WTC11 (cell line): ENCODE measurements at regions not wholly inside any gene's neighbourhood (a gene's known extent, or its start where the extent isn't known, plus 50 kb on each side); places are given as distances from the start of the nearest gene placed in this dataset.

ENCODE experiments used
- ATAC-seq: fragments of 200-7000 bp; cut with Tn5 transposase; 2 replicates; pipeline ENCODE4 v1.10.0; 2021; ENCODE audit warnings: mild to moderate bottlenecking, moderate library complexity
- CTCF ChIA-PET: fragments of 300-600 bp; sonication (Branson Sonifier 250); formaldehyde crosslinking; loops from one replicate; lab custom pipeline; 2021; ENCODE audit warnings: antibody characterized with exemption; lab: Charles Lee
- POLR2A ChIA-PET: fragments of 350-600 bp; sonication (Branson Sonifier 250); formaldehyde crosslinking; loops from one replicate; lab custom pipeline; 2021; ENCODE audit warnings: antibody characterized with exemption; lab: Charles Lee
- DNase-seq: peaks from one replicate; pipeline ENCODE4 v3.0.0; 2021; ENCODE audit warnings: low spot score
- H3K27ac Mint-ChIP-seq: 2 replicates; pipeline ENCODE4 v1.8.0; 2021; ENCODE audit warnings: mixed read lengths
- H3K27me3 Mint-ChIP-seq: 2 replicates; pipeline ENCODE4 v1.8.0; 2021; ENCODE audit warnings: low read depth, mild to moderate bottlenecking, moderate library complexity, mixed read lengths
- H3K36me3 Mint-ChIP-seq: 2 replicates; pipeline ENCODE4 v1.8.0; 2021; ENCODE audit warnings: mixed read lengths
- H3K4me1 Mint-ChIP-seq: 2 replicates; pipeline ENCODE4 v1.8.0; 2022; ENCODE audit warnings: mixed read lengths
- H3K4me3 Mint-ChIP-seq: 2 replicates; pipeline ENCODE4 v1.8.0; 2021; ENCODE audit warnings: mild to moderate bottlenecking, moderate library complexity, mixed read lengths
- H3K9me3 Mint-ChIP-seq: 2 replicates; pipeline ENCODE4 v1.8.0; 2021; ENCODE audit warnings: mixed read lengths
- AR ChIP-seq: fragments of 250-450 bp; sonication (Bioruptor Pico); IDR thresholded peaks from 2 replicates; pipeline ENCODE4 v1.9.0; 2021; ENCODE audit warnings: mild to moderate bottlenecking
- ATF3 ChIP-seq: sonication (generic); formaldehyde crosslinking; conservative IDR thresholded peaks from 2 replicates; pipeline ENCODE4 v1.8.1; 2022; ENCODE audit warnings: mild to moderate bottlenecking, missing genetic modification reagents
- JUN ChIP-seq: sonication (generic); formaldehyde crosslinking; IDR thresholded peaks from 2 replicates; pipeline ENCODE4 v1.8.0; 2023; ENCODE audit warnings: mild to moderate bottlenecking, missing genetic modification reagents
- KAT7 ChIP-seq: sonication (generic); formaldehyde crosslinking; IDR thresholded peaks from 2 replicates; pipeline ENCODE4 v1.8.1; 2023; ENCODE audit warnings: missing genetic modification reagents, mild to moderate bottlenecking, borderline replicate concordance
- MXD4 ChIP-seq: fragments of 250-450 bp; sonication (Bioruptor Pico); IDR thresholded peaks from 2 replicates; pipeline ENCODE4 v1.8.0; 2021; ENCODE audit warnings: mild to moderate bottlenecking, moderate library complexity, borderline replicate concordance
- PRRX2 ChIP-seq: fragments of 250-450 bp; sonication (Bioruptor Pico); IDR thresholded peaks from 2 replicates; pipeline ENCODE4 v1.8.0; 2021; ENCODE audit warnings: mild to moderate bottlenecking
- SMAD3 ChIP-seq: sonication (generic); formaldehyde crosslinking; IDR thresholded peaks from 2 replicates; pipeline ENCODE4 v1.8.0; 2022; ENCODE audit warnings: missing genetic modification reagents, mild to moderate bottlenecking, borderline replicate concordance
- SP1 ChIP-seq: sonication (generic); formaldehyde crosslinking; conservative IDR thresholded peaks from 2 replicates; pipeline ENCODE4 v1.8.1; 2022; ENCODE audit warnings: missing genetic modification reagents
- ZNF138 ChIP-seq: sonication (generic); formaldehyde crosslinking; conservative IDR thresholded peaks from 2 replicates; pipeline ENCODE4 v1.8.1; 2022; ENCODE audit warnings: mild to moderate bottlenecking, moderate library complexity, missing genetic modification reagents
- ZNF232 ChIP-seq: sonication (generic); formaldehyde crosslinking; IDR thresholded peaks from 2 replicates; pipeline ENCODE4 v1.8.0; 2022; ENCODE audit warnings: mild to moderate bottlenecking, missing genetic modification reagents
- ZNF423 ChIP-seq: fragments of 250-450 bp; sonication (Bioruptor Pico); IDR thresholded peaks from 2 replicates; pipeline ENCODE4 v2.1.2; 2022; ENCODE audit warnings: mild to moderate bottlenecking, moderate library complexity
- ZNF671 ChIP-seq: fragments of 250-450 bp; sonication (Bioruptor Pico); IDR thresholded peaks from 2 replicates; pipeline ENCODE4 v1.8.0; 2021; ENCODE audit warnings: mild to moderate bottlenecking
- TF ChIP-seq, protein P1 (sequence below): sonication (generic); formaldehyde crosslinking; IDR thresholded peaks from 2 replicates; pipeline ENCODE4 v1.8.0; 2022; ENCODE audit warnings: mild to moderate bottlenecking, missing genetic modification reagents
- TF ChIP-seq, protein P2 (sequence below): sonication (generic); formaldehyde crosslinking; IDR thresholded peaks from 2 replicates; pipeline ENCODE4 v1.8.0; 2022; ENCODE audit warnings: mild to moderate bottlenecking, missing genetic modification reagents

DNA sequence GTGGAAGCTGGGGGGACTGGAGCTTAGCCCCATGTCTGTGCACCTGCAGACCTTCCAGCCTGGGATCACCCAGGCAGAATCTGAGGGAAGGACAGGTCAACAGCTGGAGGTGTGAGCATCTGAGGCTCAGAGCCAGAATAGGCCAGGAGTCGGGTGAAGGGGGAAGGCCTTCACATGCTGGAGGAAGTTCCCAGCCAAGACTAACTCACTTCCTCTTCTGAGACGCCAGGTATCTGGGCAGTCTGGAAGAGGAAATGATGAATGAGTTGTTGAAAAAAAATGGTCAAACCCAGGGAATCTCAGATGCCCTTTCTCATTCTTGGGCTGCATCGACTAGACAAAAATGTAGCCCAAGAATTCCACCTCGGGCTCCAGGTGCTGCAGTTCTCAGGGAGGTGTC is 73.6 kb upstream of the TIAM2 start:
- ATAC-seq, result no peak
- H3K9me3 Mint-ChIP-seq, result no peaks in the 10 kb centered on the region
- no peaks in the 10 kb centered on the region for H3K27me3 Mint-ChIP-seq
- H3K36me3 Mint-ChIP-seq, result no peaks in the 10 kb centered on the region
- ChIA-PET CTCF (interaction anchor here (0.8 kb wide), 1 partner anchor 46 kb away, joined by 3 read pairs; no protein-coding TSS in a partner anchor), POLR2A (no interaction called here)
- H3K27ac Mint-ChIP-seq, result no peak overlapping the region
- no peak for DNase-seq
- TF ChIP-seq ZNF423 (CRISPR knock-in tag), result no peak
- TF ChIP-seq, protein P1, sequence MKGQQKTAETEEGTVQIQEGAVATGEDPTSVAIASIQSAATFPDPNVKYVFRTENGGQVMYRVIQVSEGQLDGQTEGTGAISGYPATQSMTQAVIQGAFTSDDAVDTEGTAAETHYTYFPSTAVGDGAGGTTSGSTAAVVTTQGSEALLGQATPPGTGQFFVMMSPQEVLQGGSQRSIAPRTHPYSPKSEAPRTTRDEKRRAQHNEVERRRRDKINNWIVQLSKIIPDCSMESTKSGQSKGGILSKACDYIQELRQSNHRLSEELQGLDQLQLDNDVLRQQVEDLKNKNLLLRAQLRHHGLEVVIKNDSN (CRISPR knock-in tag), result no peak
- TF ChIP-seq ZNF138 (CRISPR knock-in tag), result no peak
- TF ChIP-seq MXD4, result no peak
- no peak for TF ChIP-seq ZNF232 (CRISPR knock-in tag)
- TF ChIP-seq AR, result no peak
- TF ChIP-seq KAT7 (CRISPR knock-in tag), result no peak
- no peak for TF ChIP-seq JUN (CRISPR knock-in tag)
- no peak for TF ChIP-seq SP1 (CRISPR knock-in tag)
- no peak for TF ChIP-seq SMAD3 (CRISPR knock-in tag)
- peaks cover 13% of the 10 kb centered on the region for H3K4me1 Mint-ChIP-seq
- no peak overlapping the region for H3K4me3 Mint-ChIP-seq

DNA sequence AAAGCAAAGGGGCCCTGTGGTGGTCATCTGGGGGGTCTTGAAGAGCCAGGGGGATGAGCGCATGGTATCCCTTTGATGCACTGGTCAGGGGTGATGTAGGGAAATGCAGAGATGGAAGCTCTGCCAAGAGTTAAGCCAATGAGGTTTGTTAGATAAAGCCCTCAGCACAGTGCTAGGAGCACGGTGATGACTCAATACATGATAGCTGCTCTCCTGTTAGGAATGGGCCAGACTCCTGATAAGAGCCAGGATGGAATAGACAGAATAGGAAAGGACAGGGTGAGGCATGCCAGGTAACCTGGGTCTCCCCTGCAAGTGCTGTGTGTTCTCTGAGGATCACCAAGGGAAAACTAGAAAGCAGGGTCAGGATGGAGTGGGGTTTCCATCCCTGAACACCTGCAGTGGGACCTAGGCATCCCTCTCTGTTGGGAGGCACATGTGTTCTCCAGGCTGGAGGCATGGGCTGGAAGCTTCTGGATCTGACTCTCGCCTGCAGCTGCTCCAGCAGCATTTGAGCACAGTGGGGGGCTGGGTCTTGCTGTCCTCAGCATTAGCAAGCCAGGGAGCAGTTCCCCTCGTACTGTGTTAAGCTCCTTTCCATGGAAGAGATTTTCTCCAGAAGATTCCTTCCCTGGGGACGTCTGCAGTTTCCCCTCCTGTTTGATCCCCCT is 71.8 kb upstream of the TIAM2 start:
- CTCF ChIA-PET, result interaction anchor here (0.7 to 2.3 kb wide), 6 partner anchors 51 to 344 kb away, joined by 3 to 11 read pairs (median 4); no protein-coding TSS in a partner anchor
- H3K9me3 Mint-ChIP-seq, result no peaks in the 10 kb centered on the region
- POLR2A ChIA-PET, result no interaction called here
- ATAC-seq, result peak; percentile 57
- H3K4me3 Mint-ChIP-seq, result no peak overlapping the region
- no peak overlapping the region for H3K27ac Mint-ChIP-seq
- no peaks in the 10 kb centered on the region for H3K36me3 Mint-ChIP-seq
- H3K4me1 Mint-ChIP-seq, result peaks cover 13% of the 10 kb centered on the region
- H3K27me3 Mint-ChIP-seq, result no peaks in the 10 kb centered on the region
- TF ChIP-seq PRRX2 (CRISPR knock-in tag) (no peak), SMAD3 (CRISPR knock-in tag) (peak; percentile 62; the same call in 1 of the 2 replicates), ZNF232 (CRISPR knock-in tag) (0 out of 2 replicates have a peak, but pooled peaks have one; percentile 46)
- peak; percentile 54 for DNase-seq

GRCh38 chr6:154925130-154925529 is 70.0 kb upstream of the TIAM2 start:
- ATAC-seq (no peak), DNase-seq (no peak)
- Mint-ChIP-seq H3K36me3 (no peaks in the 10 kb centered on the region), H3K4me3 (no peak overlapping the region), H3K4me1 (peaks cover 15% of the 10 kb centered on the region), H3K27me3 (no peaks in the 10 kb centered on the region), H3K9me3 (no peaks in the 10 kb centered on the region), H3K27ac (no peak overlapping the region)
- ChIA-PET CTCF (interaction anchor here (1.2 to 2.3 kb wide), 2 partner anchors 57 to 249 kb away, joined by 3 to 11 read pairs; no protein-coding TSS in a partner anchor), POLR2A (no interaction called here)
- no peak for TF ChIP-seq ATF3 (CRISPR knock-in tag)
- TF ChIP-seq, protein P2, sequence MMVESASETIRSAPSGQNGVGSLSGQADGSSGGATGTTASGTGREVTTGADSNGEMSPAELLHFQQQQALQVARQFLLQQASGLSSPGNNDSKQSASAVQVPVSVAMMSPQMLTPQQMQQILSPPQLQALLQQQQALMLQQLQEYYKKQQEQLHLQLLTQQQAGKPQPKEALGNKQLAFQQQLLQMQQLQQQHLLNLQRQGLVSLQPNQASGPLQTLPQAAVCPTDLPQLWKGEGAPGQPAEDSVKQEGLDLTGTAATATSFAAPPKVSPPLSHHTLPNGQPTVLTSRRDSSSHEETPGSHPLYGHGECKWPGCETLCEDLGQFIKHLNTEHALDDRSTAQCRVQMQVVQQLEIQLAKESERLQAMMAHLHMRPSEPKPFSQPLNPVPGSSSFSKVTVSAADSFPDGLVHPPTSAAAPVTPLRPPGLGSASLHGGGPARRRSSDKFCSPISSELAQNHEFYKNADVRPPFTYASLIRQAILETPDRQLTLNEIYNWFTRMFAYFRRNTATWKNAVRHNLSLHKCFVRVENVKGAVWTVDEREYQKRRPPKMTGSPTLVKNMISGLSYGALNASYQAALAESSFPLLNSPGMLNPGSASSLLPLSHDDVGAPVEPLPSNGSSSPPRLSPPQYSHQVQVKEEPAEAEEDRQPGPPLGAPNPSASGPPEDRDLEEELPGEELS (CRISPR knock-in tag), result no peak
- no peak for TF ChIP-seq ZNF671 (CRISPR knock-in tag)
